Astrocyte (in vitro differentiated cells and primary cell): ENCODE measurements at regions not wholly inside any gene's neighbourhood (a gene's known extent, or its start where the extent isn't known, plus 50 kb on each side); places are given as distances from the start of the nearest gene placed in this dataset.

ENCODE experiments used
- CTCF ChIP-seq: IDR thresholded peaks from 2 replicates; pipeline ENCODE4 v1.5.1; 2011; ENCODE audit warnings: low read depth, mild to moderate bottlenecking, inconsistent platforms, low read length, moderate library complexity; ENCODE audit not compliant: insufficient read depth
- EZH2 ChIP-seq: IDR thresholded peaks from 2 replicates; pipeline ENCODE4 v1.6.1; 2012; ENCODE audit warnings: mild to moderate bottlenecking, low read length, inconsistent platforms; ENCODE audit not compliant: insufficient read depth

GRCh38 chr2:126996378-126996699, 97.6 kb downstream of the TEX51 start:
- no peak for TF ChIP-seq CTCF
- TF ChIP-seq EZH2 = no peak
